K562 (cell line): ENCODE measurements at regions not wholly inside any gene's neighbourhood (a gene's known extent, or its start where the extent isn't known, plus 50 kb on each side); places are given as distances from the start of the nearest gene placed in this dataset.

Source experiments
- ATAC-seq: fragments of 200-7000 bp; cut with Tn5 transposase; 3 replicates; pipeline ENCODE4 v1.9.1; 2020; ENCODE audit warnings: moderate library complexity
- BruUV-seq: library from RNA; stranded (reverse); fragments of 400-500 nt; replicated peaks from 2 replicates; lab custom pipeline; 2021; lab: Mats Ljungman, UMichigan
- CTCF ChIA-PET: fragments of 300-600 bp; formaldehyde crosslinking; extraction: SDS; loops from one replicate; lab custom pipeline; 2021; ENCODE audit warnings: low intra/inter-chr PET ratio; lab: Yijun Ruan, JAX
- POLR2A ChIA-PET: fragments of 300-600, 350-650 bp; sonication (Branson Sonifier 250); formaldehyde crosslinking; extraction: SDS; loops from one replicate; lab custom pipeline; 2021; ENCODE audit warnings: antibody characterized with exemption, inconsistent platforms; lab: Yijun Ruan, JAX
- DNase-seq, 4 experiments: peaks; one replicate each; pipeline versions ENCODE4 v3.0.0 to v3.0.0-alpha.2; 2011 to 2018; ENCODE audit warnings: low spot score in 3 of 4, mixed read lengths in 3 of 4; ENCODE audit errors: extremely low read depth in 1 of 4
- FAIRE-seq: peaks from 2 replicates; lab custom pipeline; 2011; peaks lifted over from hg19 to GRCh38; lab: Jason Lieb, UNC
- H2AFZ ChIP-seq: 2 replicates; pipeline ENCODE4 v1.6.0; 2011; ENCODE audit warnings: low read depth, low read length, control low read depth, inconsistent platforms
- H3K27ac ChIP-seq: fragments of 200-600 bp; 3 replicates; pipeline ENCODE4 v1.8.0; 2011; ENCODE audit warnings: low read depth, mild to moderate bottlenecking, control low read depth, inconsistent platforms, low read length, moderate library complexity, mixed read lengths; ENCODE audit errors: extremely low read depth
- H3K27me3 ChIP-seq, 2 experiments: fragments of 300-600 bp in 1 of 2; 2 replicates in 1 of 2; 3 replicates in 1 of 2; pipeline versions ENCODE4 v1.6.0 to v1.8.0; 2011; ENCODE audit warnings: inconsistent platforms in 2 of 2, low read length in 2 of 2, mild to moderate bottlenecking in 1 of 2, mixed read lengths in 1 of 2, moderate library complexity in 1 of 2; ENCODE audit not compliant: control insufficient read depth in 2 of 2, insufficient read depth in 2 of 2
- H3K36me3 ChIP-seq: fragments of 300-600 bp; 3 replicates; pipeline ENCODE4 v1.8.0; 2011; ENCODE audit warnings: mild to moderate bottlenecking, low read length, inconsistent platforms; ENCODE audit not compliant: control insufficient read depth, insufficient read depth
- H3K4me1 ChIP-seq, 2 experiments: fragments of 200-600 bp in 1 of 2; replicated peaks in 1 of 2; 2 replicates in 1 of 2; 3 replicates in 1 of 2; pipeline versions ENCODE4 v1.5.1 to v1.8.0; 2011; ENCODE audit warnings: inconsistent platforms in 2 of 2, low read length in 2 of 2, mild to moderate bottlenecking in 1 of 2, mixed read lengths in 1 of 2, moderate library complexity in 1 of 2; ENCODE audit not compliant: control insufficient read depth in 2 of 2, insufficient read depth in 2 of 2
- H3K4me2 ChIP-seq: 2 replicates; pipeline ENCODE4 v1.6.1; 2011; ENCODE audit warnings: low read length, control low read depth, inconsistent platforms, mixed read lengths; ENCODE audit not compliant: insufficient read depth
- H3K4me3 ChIP-seq: fragments of 200-600 bp; sonication (generic), shearing (Covaris generic); 2 replicates; pipeline ENCODE4 v1.5.1; 2016; ENCODE audit warnings: control low read depth, inconsistent platforms
- H3K79me2 ChIP-seq: fragments of 200-600 bp; 3 replicates; pipeline ENCODE4 v1.8.0; 2011; ENCODE audit warnings: low read length, inconsistent platforms; ENCODE audit not compliant: control insufficient read depth, insufficient read depth
- H3K9ac ChIP-seq, 2 experiments: 2 replicates each; pipeline versions ENCODE4 v1.6.0 to v1.6.1; 2011; ENCODE audit warnings: low read depth in 2 of 2, low read length in 2 of 2, control low read depth in 1 of 2, inconsistent platforms in 1 of 2, mild to moderate bottlenecking in 1 of 2, mixed read lengths in 1 of 2; ENCODE audit not compliant: insufficient read depth in 1 of 2
- H3K9me1 ChIP-seq: one replicate; pipeline ENCODE4 v1.6.0; 2011; ENCODE audit warnings: inconsistent platforms, mild to moderate bottlenecking, low read length, moderate library complexity; ENCODE audit not compliant: control insufficient read depth, insufficient read depth
- H3K9me3 ChIP-seq: replicated peaks from 2 replicates; pipeline ENCODE4 v1.5.1; 2011; ENCODE audit warnings: low read depth, low read length, inconsistent platforms; ENCODE audit not compliant: control insufficient read depth, insufficient read depth
- H4K20me1 ChIP-seq: replicated peaks from 2 replicates; pipeline ENCODE4 v1.6.1; 2011; ENCODE audit warnings: low read length, inconsistent platforms, mixed read lengths; ENCODE audit not compliant: control insufficient read depth, insufficient read depth
- ARID3A ChIP-seq: IDR thresholded peaks from 2 replicates; pipeline ENCODE4 v1.6.1; 2012; ENCODE audit warnings: low read depth, low read length, improper control_type of control experiment, borderline replicate concordance
- CHD2 ChIP-seq: IDR thresholded peaks from 2 replicates; pipeline ENCODE4 v1.6.1; 2011; ENCODE audit warnings: low read depth, low read length
- FOSL1 ChIP-seq: fragments of 200-800 bp; sonication (Bioruptor generic); conservative IDR thresholded peaks from 2 replicates; pipeline ENCODE4 v1.6.1; 2016; ENCODE audit warnings: missing genetic modification characterization, missing compliant biosample characterization
- KDM1A ChIP-seq, 2 experiments: fragments of 450-650 bp; IDR thresholded peaks; 2 replicates each; pipeline ENCODE4 v1.6.1; 2016; ENCODE audit warnings: mild to moderate bottlenecking in 2 of 2
- ZKSCAN8 ChIP-seq: fragments of 200-800 bp; sonication (Bioruptor generic); IDR thresholded peaks from 2 replicates; pipeline ENCODE4 v1.6.1; 2016; ENCODE audit warnings: missing genetic modification characterization, missing compliant biosample characterization
- WGBS: fragments of 100-300 bp; shearing (Covaris generic); methylation state at CpG from one replicate; pipeline ENCODE4 v1.1.6; 2016; ENCODE audit warnings: low coverage, mixed read lengths; ENCODE audit not compliant: insufficient coverage; ENCODE audit errors: missing lambda C conversion rate; 5-methylcytosine and 5-hydroxymethylcytosine counted together
- in situ Hi-C: fragments of 300-500 bp; cut with MboI; formaldehyde crosslinking; loops from 4 replicates; pipeline ENCODE4 v1.15.0; 2018; ENCODE audit warnings: inconsistent platforms, mixed read lengths
- intact Hi-C: fragments of 100-400 bp; cut with micrococcal nuclease; formaldehyde crosslinking; loops from 2 replicates; pipeline ENCODE4 v1.14.2; 2022

- Histone ChIP-seq H3K4me2 (no peak overlapping the region), H3K4me3 (no peak overlapping the region), H3K36me3 (no peaks in the 10 kb centered on the region), H3K4me1 (0 out of 5 replicates have a peak, but pooled peaks cover 0 to 4% of the 10 kb centered on the region in 2 experiments), H4K20me1 (no peaks in the 10 kb centered on the region), H3K9me3 (no peaks in the 10 kb centered on the region), H3K27ac (no peak overlapping the region), H3K27me3 (peaks cover 0 to 16% of the 10 kb centered on the region in 2 experiments), H3K9me1 (no peaks in the 10 kb centered on the region), H2AFZ (no peak overlapping the region), H3K9ac (no peak overlapping the region), H3K79me2 (no peaks in the 10 kb centered on the region)
- no peak for ATAC-seq
- no TSS peak for BruUV-seq
- TF ChIP-seq FOSL1 (peak; percentile 54), ZKSCAN8 (CRISPR knock-in tag) (0 out of 2 replicates have a peak, but pooled peaks have one; percentile 32), CHD2 (peak; percentile 49; the same call in 1 of the 2 replicates), KDM1A (IDR thresholded peaks at IDR 0.05) (no peak)
- intact Hi-C loops (no loop called here), in situ Hi-C loops (no loop called here)
- no peak for DNase-seq
- WGBS: 2% methylated on average over 7 of the region's 7 CpGs
- ChIA-PET POLR2A (no interaction called here), CTCF (no interaction called here)
- FAIRE-seq: no peak
Observed at GRCh38 chr15:80310776-80311175, 58.8 kb upstream of the CTXND1 start.

- H3K4me2 ChIP-seq: no peak overlapping the region
- no TSS peak for BruUV-seq
- no peaks in the 10 kb centered on the region for H3K4me1 ChIP-seq
- H3K36me3 ChIP-seq: no peaks in the 10 kb centered on the region
- H3K79me2 ChIP-seq: no peaks in the 10 kb centered on the region
- no peak overlapping the region for H3K27ac ChIP-seq
- ChIA-PET POLR2A (interaction anchor here (0.6 kb wide), 2 partner anchors 34 to 641 kb away, joined by 3 read pairs; no protein-coding TSS in a partner anchor), CTCF (no interaction called here)
- no peak for FAIRE-seq
- H3K9me1 ChIP-seq: no peaks in the 10 kb centered on the region
- intact Hi-C loops (no loop called here), in situ Hi-C loops (no loop called here)
- peaks cover 2 to 8% of the 10 kb centered on the region in 2 experiments; a peak in 2 of 5 replicates for H3K27me3 ChIP-seq
- H3K9ac ChIP-seq: no peak overlapping the region
- no peaks in the 10 kb centered on the region for H3K9me3 ChIP-seq
- ATAC-seq: no peak
- no peak for TF ChIP-seq ARID3A
- no peaks in the 10 kb centered on the region for H4K20me1 ChIP-seq
- WGBS: 1% methylated on average over 11 of the region's 11 CpGs
- no peak overlapping the region for H2AFZ ChIP-seq
- DNase-seq: no peak
- no peak overlapping the region for H3K4me3 ChIP-seq
Observed at GRCh38 chr15:80315289-80315987, 63.4 kb upstream of the CTXND1 start.
